T-helper 1 cell (primary cell): ENCODE measurements at regions not wholly inside any gene's neighbourhood (a gene's known extent, or its start where the extent isn't known, plus 50 kb on each side); places are given as distances from the start of the nearest gene placed in this dataset.

Experiments
- DNase-seq, 5 donors: peaks; one replicate each; pipeline ENCODE4 v3.0.0-alpha.2; 2012 to 2020

DNA sequence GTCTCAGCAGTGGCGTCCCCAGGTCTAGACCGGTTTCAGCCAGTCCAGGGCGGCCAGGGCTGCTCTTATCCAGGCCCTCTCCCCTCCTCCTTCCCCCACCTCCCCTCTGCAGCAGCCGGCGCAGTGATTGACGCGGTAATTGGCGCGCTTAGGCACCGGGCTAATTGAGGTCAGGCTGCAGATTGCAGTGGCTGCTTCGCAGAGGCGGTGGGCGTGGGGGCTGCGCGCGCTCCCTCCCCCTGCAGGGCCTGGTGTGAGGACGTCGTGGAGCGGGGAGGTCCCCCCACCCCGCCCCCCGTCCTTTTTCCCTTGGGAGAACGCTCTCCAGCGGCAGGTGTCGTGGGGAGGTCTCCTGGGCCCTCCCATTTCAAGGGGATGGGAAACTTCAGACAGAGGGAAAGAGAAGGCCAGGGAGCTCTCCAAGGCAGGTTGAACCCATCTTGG lies 70.4 kb upstream of the BLCAP start:
- DNase-seq = no peak

DNA sequence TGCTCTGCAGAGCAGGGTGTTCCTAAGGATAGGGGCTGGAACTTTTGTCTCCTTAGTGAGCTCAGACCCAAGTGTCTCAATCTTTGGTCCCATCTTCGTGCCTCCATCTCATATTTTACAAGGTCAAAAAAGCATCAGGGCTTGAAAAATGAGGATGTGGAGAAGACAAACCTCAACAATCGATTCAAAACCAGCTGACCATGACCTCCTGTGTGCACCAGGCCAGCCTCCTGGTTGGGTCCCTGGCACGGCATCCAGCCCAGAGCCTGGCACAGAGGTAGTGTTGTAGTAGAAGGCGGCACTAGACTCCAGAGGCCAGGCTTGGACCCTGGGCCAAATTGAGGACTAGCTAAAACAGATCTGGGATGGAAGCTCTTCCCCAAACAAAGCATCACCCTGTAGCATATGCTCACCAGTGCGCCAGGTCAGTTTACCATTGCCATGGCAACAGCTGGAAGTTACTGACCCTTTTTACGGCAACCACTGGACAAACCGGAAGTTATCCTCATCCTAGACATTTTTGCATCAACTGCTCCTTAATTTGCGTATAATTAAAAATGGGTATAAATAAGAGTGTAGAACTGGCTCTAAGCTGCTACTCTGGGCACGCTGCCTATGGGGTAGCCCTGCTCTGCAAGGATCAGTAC lies 69.3 kb upstream of the BLCAP start:
- no peak for DNase-seq

DNA sequence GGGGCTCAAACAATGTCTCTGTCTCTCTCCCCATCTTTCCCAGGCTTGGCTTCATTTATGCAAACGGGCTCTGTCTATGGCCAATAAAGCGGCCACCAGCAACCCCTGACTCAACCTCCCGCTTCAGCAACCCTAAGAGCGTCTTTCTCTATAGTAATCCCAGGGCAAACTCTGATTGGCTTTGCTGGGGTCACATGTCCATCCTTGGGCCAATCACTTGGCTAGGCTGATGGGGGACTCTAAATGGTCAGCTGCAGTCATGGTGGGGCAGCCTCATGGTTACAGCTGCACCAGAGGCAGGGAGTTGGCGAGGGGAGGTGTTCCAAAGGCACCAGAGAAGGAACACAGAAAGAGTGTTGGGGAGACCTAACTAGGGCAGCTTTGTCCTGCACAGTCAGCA lies 68.5 kb upstream of the BLCAP start:
- DNase-seq = no peak

DNA sequence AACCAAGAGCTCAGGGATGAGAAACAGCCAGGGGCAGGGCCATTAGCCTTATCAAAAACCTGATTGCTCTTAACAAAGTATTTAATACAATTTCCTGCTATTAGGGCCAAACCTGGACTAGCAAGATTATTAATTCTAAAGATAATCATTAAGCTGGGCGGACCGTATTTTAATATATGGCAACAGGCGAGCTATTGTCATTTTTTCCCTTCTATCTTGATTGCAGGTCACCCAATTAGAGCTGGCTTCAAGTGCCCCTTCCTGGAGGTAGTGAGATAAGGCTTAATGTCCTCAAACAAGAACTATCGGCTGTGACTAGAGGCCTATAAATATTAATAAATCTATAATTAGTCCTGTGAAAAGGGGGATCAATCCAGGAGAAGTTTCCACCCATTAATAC lies 66.0 kb upstream of the BLCAP start:
- DNase-seq = no peak

DNA sequence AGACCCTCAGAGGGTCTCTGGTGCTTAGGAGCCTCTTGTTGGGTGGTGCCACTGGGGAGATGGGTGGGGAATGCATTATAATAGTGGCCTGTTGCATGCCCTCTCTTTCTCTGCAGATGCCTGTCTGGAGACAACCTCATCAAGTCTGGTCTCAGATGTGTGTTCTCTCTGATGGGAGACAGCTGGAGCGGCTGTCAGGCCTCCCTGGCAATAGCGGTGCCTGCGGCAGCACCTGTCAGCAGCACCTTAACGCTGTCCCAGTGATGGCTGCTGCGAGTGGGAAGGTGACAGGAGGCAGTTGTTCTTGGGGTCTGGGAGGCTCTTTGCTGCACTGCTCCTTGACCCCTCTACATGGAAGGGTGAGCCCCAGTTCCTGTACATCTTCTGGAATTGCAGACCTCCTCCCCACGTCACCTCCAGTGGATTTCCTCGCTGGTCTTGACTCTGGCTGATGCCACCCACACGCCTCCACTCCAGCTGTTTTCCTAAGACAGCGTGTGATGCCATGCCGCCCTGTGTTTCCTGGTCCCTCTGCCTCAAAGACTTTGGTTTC lies 63.3 kb upstream of the BLCAP start:
- DNase-seq = no peak

DNA sequence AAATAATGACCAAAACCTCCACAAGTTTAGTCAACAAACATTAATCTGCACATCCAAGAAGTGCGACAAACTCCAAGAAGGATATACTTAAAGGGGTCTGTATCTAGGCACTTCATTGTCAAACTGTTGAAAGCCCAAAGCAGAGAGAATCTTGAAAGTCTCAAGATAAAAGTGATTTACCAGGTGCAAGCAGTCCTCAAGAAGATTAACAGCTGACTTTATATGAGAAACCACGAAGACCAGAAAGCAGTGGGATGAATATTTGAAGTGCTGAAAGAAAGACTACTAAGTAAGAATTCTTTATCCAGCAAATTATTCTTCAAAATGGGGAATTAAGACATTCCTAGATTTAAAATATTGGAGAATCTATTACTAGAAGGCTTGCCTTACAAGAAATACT lies 58.4 kb upstream of the BLCAP start:
- DNase-seq = no peak

DNA sequence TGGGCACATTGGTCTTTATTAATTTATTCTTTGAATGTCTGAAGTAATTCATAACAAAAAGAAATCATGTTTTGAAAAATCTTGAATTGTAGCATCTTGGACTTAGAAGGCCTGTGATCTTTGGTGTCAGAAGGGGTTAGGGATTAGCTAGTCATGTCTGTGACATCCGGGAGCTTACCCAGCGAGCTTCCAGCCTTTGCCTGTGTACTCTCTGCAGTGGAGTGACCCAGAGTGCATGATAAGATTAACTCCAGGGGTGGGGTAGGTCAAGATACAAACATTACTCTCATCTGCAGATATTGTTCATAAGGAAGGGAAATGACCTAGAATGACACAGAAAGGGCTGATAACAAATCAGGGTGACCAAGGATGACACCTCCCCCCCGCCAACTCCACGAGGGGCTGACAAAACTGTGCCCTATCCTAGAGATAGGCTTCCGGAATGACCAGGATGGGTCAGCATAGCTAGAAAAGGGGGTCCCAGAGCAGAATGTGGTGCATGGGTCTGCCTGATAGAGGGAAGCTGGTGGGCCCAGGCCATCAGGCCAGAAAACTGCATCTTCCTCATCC lies 56.6 kb upstream of the BLCAP start:
- DNase-seq = no peak

DNA sequence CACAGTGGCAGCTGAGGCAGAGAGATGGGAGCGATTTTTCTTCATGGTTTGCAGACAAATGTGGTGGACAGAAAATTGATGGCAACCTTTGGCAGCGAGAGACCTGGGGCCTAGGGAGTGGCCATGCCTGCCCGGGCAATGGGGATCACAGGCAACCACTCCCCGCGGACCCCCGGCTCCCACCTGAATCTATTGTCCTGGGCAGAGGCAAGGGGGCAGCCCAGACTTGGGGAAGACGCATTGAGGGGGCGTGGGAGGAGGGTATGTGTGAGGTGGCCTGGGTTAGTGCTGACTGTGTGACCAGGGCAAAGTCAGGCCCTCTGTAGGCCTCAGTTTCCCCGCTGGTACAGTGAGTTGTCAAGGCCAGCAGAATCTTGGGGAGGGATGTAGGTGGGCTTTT lies 53.6 kb upstream of the BLCAP start:
- DNase-seq = no peak

DNA sequence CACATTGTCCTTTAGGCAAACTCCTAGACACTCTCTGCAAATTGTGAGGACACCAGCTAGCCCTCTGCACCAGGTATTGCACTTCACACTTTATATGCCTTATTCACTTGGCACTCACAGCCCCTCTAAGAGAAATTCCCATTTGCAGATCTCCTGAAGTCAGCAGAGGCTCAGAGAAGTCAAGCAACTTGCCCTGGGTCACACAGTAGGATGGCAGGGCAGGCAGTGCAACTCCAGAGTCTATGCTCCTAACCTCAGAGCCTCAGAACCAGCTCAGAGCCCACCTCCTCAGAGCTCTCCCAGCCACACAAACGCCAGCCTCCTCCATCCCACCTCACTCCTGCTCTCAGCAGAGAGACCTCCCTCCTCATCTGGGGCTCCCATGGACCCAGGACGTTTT lies 52.4 kb upstream of the BLCAP start:
- no peak for DNase-seq

DNA sequence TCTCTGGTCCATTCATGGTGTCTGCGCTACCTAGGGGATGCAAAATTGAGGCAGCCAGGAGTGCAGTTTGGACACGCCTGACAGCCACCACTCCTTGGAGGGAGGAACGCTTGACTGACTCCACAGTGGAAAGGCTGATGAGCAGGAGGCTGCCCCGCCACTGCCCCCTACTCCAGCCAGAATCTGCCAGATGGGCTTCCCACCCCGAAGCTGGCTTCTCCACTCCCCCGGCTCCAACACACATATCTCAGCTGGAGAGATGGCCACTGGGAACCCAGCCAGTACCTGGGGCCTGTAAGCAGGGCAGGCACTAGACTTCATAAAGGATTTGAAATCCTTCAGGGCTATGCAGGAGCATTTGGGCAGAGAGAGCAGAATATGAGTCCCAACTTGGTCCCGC lies 51.4 kb upstream of the BLCAP start:
- no peak for DNase-seq

DNA sequence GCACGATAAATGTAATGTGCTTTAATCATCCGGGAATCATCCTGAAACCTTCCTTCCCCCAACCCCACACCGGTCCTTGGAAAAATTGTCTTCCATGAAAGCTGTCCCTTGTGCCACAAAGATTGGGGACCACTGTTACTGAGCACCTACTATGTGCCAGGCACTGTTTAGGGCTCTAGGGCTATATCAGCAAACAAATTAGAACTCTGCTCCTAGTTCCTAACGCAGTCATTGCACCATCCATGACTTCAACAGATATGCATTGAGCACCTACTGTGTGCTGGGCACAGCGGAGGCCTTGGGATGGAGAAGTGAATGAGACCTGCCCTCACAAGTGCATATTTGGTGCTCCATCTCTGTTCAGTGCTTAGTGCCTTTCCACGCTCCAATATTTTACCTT lies 50.3 kb upstream of the BLCAP start:
- DNase-seq = no peak
